GM12873 (cell line): ENCODE measurements at regions not wholly inside any gene's neighbourhood (a gene's known extent, or its start where the extent isn't known, plus 50 kb on each side); places are given as distances from the start of the nearest gene placed in this dataset.

Source experiments
- TF ChIP-seq, protein P1 (sequence below): IDR thresholded peaks from 2 replicates; pipeline ENCODE4 v1.5.1; 2012; ENCODE audit warnings: low read depth, mild to moderate bottlenecking, moderate library complexity, low read length, control low read depth; ENCODE audit not compliant: insufficient read depth; ENCODE audit errors: missing control alignments

DNA sequence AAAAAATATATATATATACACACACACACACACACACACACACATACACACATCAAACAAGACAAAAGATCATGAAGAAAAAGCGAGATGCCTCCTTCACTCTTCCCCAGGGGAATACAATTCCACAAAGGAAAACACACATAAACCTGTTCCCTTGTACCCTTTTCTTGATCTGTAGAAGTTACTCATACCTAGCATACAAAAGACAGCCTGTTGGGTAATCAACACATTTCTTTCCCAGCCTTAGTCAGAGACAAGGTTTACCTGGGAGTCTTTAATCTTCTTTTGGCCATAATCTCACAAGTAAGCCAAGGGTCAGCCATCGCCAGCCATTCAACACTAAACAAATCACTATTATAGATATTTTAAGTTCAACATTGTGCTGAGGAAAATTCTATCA, 407.0 kb downstream of the SUCLG1 start:
- TF ChIP-seq, protein P1, sequence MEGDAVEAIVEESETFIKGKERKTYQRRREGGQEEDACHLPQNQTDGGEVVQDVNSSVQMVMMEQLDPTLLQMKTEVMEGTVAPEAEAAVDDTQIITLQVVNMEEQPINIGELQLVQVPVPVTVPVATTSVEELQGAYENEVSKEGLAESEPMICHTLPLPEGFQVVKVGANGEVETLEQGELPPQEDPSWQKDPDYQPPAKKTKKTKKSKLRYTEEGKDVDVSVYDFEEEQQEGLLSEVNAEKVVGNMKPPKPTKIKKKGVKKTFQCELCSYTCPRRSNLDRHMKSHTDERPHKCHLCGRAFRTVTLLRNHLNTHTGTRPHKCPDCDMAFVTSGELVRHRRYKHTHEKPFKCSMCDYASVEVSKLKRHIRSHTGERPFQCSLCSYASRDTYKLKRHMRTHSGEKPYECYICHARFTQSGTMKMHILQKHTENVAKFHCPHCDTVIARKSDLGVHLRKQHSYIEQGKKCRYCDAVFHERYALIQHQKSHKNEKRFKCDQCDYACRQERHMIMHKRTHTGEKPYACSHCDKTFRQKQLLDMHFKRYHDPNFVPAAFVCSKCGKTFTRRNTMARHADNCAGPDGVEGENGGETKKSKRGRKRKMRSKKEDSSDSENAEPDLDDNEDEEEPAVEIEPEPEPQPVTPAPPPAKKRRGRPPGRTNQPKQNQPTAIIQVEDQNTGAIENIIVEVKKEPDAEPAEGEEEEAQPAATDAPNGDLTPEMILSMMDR: no peak

DNA sequence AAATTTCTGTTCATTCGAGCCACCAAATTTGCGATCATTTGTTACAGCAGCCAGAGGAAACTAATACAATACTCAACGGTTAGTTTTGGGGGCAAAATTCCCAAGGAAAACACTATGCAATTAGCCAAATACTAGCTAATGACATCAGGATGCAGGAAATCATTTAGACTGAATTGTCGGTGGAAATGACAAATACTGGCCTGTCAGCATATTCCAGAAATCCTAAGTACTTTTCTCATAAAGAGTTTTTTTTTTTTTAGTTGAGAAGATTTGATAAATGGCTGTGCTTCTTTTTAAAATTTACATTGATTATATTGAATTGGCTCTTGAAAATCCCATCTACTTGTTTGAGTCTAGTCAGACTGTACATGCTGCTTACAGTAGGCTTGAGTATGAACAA, 410.1 kb downstream of the SUCLG1 start:
- TF ChIP-seq, protein P1: no peak

DNA sequence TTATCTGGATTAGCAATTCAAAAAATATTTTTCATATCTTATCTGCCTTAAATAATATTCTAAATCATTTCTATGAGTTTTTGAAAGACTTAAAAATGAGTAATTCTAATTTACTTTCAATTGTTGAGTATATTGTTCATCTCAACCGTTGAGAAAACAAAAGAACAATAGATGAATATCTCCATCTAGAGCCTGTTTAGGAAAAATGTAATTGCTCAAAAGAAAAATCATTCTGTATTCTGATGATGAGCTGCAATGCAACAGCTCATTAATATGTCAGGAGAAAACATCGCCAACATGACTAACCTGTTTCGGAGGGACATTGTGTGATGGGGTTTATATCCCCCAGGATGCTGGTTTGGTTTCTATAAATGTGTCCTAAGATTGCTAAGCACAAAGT, 417.6 kb downstream of the SUCLG1 start:
- TF ChIP-seq, protein P1: no peak

DNA sequence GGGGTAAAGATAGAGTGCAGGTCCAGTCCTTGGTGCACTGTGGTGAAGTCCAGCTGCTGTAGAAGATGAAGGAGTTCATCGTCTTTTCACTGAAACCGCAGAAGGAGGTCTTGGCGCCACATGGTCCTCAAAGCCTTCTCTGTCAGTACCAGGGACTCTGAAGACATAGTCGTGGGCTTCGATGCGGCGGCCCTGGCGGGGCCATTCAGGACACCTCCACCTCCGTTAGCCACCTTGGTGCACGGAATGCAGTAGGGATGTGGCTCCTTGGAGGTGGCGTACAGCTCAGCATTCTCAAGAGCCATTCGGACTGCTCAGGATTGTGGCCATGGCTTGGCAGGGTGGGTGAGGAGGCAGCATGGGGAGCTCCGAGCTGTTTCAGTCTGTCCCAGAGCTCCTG, 418.8 kb downstream of the SUCLG1 start:
- TF ChIP-seq, protein P1: no peak

DNA sequence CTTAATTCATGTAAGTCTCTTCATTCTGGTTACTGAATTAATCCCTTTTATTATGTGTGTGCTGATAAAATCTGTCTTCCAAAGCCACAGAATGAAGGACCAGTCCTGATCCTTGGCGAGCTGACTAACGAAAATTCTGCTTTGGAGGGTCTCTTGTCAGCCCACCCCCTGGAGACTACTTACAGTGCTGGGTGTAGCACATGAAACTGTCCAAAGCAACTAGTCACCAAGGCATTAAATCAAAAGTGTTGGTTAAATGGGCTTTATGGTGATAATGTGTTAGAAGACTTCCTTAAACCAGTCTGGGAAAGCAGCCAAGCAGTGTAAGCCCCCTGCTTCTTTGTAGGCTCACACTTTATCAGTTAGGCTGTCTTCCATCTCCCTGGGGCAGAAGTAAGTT, 420.2 kb downstream of the SUCLG1 start:
- TF ChIP-seq, protein P1: no peak

DNA sequence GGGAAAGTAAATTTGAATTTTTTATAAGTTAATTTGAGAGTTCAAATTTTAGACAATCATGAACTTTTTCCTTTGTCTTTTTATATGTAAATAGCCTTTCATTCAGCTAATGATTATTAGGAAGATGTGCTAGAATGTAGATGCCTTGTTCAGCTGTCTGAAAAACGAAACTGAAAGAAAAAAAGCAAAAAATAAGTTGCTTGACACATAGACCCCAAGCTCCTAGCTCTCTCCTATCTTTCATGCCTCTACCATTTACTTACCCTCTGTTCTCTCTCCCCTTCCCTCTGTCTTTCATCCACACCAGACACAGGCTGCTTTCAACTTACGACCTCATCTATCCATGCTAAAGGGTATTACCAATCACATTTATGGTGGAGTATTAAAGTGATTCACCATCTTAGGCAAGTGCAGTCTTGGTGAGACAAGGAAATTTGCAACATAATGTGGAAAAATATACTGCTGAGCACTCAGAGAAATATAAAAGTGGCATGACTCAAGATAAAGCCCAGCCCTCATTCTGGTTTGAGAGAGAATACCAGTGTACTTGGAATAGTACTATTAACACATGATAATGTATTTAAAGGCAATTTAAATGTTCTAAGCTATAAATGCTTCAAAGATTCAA, 425.6 kb downstream of the SUCLG1 start:
- TF ChIP-seq, protein P1: no peak

DNA sequence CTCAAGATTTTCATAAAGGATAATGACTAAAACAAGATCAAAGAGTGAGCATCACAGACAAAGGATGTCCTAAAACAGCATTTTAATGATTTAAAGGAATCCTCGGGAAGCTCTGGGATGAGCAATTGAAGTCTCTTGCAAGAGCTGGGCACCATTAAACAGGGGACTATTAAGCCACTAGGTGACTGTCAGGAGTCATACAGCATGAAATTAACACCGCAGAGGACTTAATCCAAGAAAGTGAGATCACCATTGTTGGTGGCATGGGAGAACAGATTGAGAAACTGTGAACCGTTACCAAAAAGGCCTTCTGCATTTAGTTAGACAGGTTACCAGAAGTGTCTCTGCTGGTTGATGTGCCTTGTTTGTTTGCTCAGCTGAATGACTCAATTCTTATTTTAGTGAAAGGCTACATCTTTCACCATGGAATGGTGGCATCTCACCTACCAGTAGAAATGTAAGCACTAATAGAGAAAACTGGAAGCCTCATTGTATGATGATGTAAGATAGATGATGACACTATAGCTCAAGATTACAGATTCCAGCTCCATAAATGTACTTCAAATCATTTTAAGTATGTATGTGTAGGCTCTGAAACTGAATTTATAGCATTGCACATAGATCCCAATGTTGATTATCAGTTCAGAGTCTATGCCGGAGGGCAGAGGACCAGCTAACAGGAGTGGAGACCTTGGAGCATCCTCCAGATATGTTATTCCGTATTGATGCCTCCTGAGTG, 427.6 kb downstream of the SUCLG1 start:
- TF ChIP-seq, protein P1: no peak
